Nephron (organoid): ENCODE measurements at regions not wholly inside any gene's neighbourhood (a gene's known extent, or its start where the extent isn't known, plus 50 kb on each side); places are given as distances from the start of the nearest gene placed in this dataset.

ENCODE experiments used
- H3K27ac Mint-ChIP-seq, 3 experiments: 2 replicates each; pipeline ENCODE4 v1.8.0; 2020; ENCODE audit warnings: mixed read lengths in 3 of 3, mild to moderate bottlenecking in 2 of 3, moderate library complexity in 1 of 3
- H3K27me3 Mint-ChIP-seq: 2 replicates; pipeline ENCODE4 v1.8.0; 2021; ENCODE audit warnings: low read depth, mild to moderate bottlenecking, moderate library complexity, mixed read lengths
- H3K36me3 Mint-ChIP-seq: 2 replicates; pipeline ENCODE4 v1.8.0; 2020; ENCODE audit warnings: low read depth, mixed read lengths
- H3K4me1 Mint-ChIP-seq: 2 replicates; pipeline ENCODE4 v1.8.0; 2020; ENCODE audit warnings: mixed read lengths
- H3K4me3 Mint-ChIP-seq, 3 experiments: 2 replicates each; pipeline ENCODE4 v1.8.0; 2020; ENCODE audit warnings: mild to moderate bottlenecking in 3 of 3, mixed read lengths in 3 of 3, moderate library complexity in 2 of 3
- H3K9me3 Mint-ChIP-seq: 2 replicates; pipeline ENCODE4 v1.8.0; 2020; ENCODE audit warnings: mixed read lengths
- CTCF ChIP-seq, 3 experiments: fragments of 200-600 bp; sonication (generic); IDR thresholded peaks; one replicate each; pipeline ENCODE4 v1.5.0; 2021; ENCODE audit warnings: antibody characterized with exemption in 3 of 3; ENCODE audit not compliant: unreplicated experiment in 3 of 3

- no peak overlapping the region for H3K27ac Mint-ChIP-seq
- TF ChIP-seq CTCF (IDR thresholded peaks at IDR 0.05; ENCODE audit: unreplicated experiment in 3 of 3): no peak
- H3K36me3 Mint-ChIP-seq: no peaks in the 10 kb centered on the region
- H3K4me3 Mint-ChIP-seq: no peak overlapping the region
- peaks cover 31% of the 10 kb centered on the region for H3K27me3 Mint-ChIP-seq
- peaks cover 33% of the 10 kb centered on the region for H3K4me1 Mint-ChIP-seq
- H3K9me3 Mint-ChIP-seq: no peaks in the 10 kb centered on the region
These were observed 191.8 kb downstream of the GADD45G start for GRCh38 chr9:89796606-89797005.

- Mint-ChIP-seq H3K27ac (no peak overlapping the region), H3K9me3 (no peaks in the 10 kb centered on the region), H3K27me3 (peaks cover 31% of the 10 kb centered on the region), H3K36me3 (no peaks in the 10 kb centered on the region), H3K4me1 (peaks cover 40% of the 10 kb centered on the region), H3K4me3 (no peak overlapping the region)
- no peak for TF ChIP-seq CTCF (IDR thresholded peaks at IDR 0.05; ENCODE audit: unreplicated experiment in 3 of 3)
These were observed 192.4 kb downstream of the GADD45G start for GRCh38 chr9:89797255-89797654.

GRCh38 chr9:89797937-89798455 is 193.2 kb downstream of the GADD45G start:
- H3K9me3 Mint-ChIP-seq: no peaks in the 10 kb centered on the region
- H3K27me3 Mint-ChIP-seq: peaks cover 25% of the 10 kb centered on the region
- H3K4me3 Mint-ChIP-seq: no peak overlapping the region
- H3K4me1 Mint-ChIP-seq: peaks cover 47% of the 10 kb centered on the region
- no peak for TF ChIP-seq CTCF (IDR thresholded peaks at IDR 0.05; ENCODE audit: unreplicated experiment in 3 of 3)
- H3K36me3 Mint-ChIP-seq: no peaks in the 10 kb centered on the region
- no peak overlapping the region for H3K27ac Mint-ChIP-seq

GRCh38 chr9:89798547-89799120 is 193.8 kb downstream of the GADD45G start:
- H3K4me1 Mint-ChIP-seq: peaks cover 53% of the 10 kb centered on the region

GRCh38 chr9:89799221-89799620 is 194.4 kb downstream of the GADD45G start:
- peaks cover 20% of the 10 kb centered on the region for H3K27me3 Mint-ChIP-seq
- no peaks in the 10 kb centered on the region for H3K36me3 Mint-ChIP-seq
- no peak overlapping the region for H3K27ac Mint-ChIP-seq
- H3K4me1 Mint-ChIP-seq: peaks cover 59% of the 10 kb centered on the region
- TF ChIP-seq CTCF (IDR thresholded peaks at IDR 0.05; ENCODE audit: unreplicated experiment in 3 of 3): no peak
- no peaks in the 10 kb centered on the region for H3K9me3 Mint-ChIP-seq
- H3K4me3 Mint-ChIP-seq: no peak overlapping the region

More at GRCh38 chr9:89798547-89799120, 193.8 kb downstream of the GADD45G start:
- Mint-ChIP-seq H3K4me3 (peak overlapping the region in 1 of 3 experiments; percentile 44), H3K36me3 (no peaks in the 10 kb centered on the region), H3K27ac (peak overlapping the region in 2 of 3 experiments; percentile 8 to 22), H3K9me3 (no peaks in the 10 kb centered on the region), H3K27me3 (peaks cover 18% of the 10 kb centered on the region)
- no peak for TF ChIP-seq CTCF (IDR thresholded peaks at IDR 0.05; ENCODE audit: unreplicated experiment in 3 of 3)

- peaks cover 21% of the 10 kb centered on the region for H3K27me3 Mint-ChIP-seq
- no peak overlapping the region for H3K27ac Mint-ChIP-seq
- peaks cover 64% of the 10 kb centered on the region for H3K4me1 Mint-ChIP-seq
- no peak for TF ChIP-seq CTCF (IDR thresholded peaks at IDR 0.05; ENCODE audit: unreplicated experiment in 3 of 3)
- H3K36me3 Mint-ChIP-seq: no peaks in the 10 kb centered on the region
- H3K9me3 Mint-ChIP-seq: no peaks in the 10 kb centered on the region
- H3K4me3 Mint-ChIP-seq: no peak overlapping the region
These were observed 195.0 kb downstream of the GADD45G start for GRCh38 chr9:89799766-89800165.
